ENCODE measurements at regions not wholly inside any gene's neighbourhood (a gene's known extent, or its start where the extent isn't known, plus 50 kb on each side); places are given as distances from the start of the nearest gene placed in this dataset.
A peak's percentile ranks its signal among the peaks of the same experiment; 100 is the strongest.
"Not testable (repeated sequence)": the region's sequence is repeated elsewhere in the genome, so short reads cannot be mapped to it uniquely, and the experiment has no call there.

GRCh38 chr15:77900331-77900963 lies 177.1 kb downstream of the TBC1D2B start:
- not testable (repeated sequence) for H3K27ac ChIP-seq (ENCODE audit: low read depth in 1 of 3, low read length in 2 of 3); FAIRE-seq; H3K9me3 ChIP-seq (ENCODE audit: control insufficient read depth in 2 of 2, insufficient read depth in 1 of 2, low read depth in 1 of 2, low read length in 1 of 2); H3K36me3 ChIP-seq (ENCODE audit: control insufficient read depth in 3 of 3, insufficient read depth in 2 of 3, low read depth in 1 of 3, low read length in 3 of 3); H3K27me3 ChIP-seq (ENCODE audit: control insufficient read depth in 3 of 3, insufficient read depth in 3 of 3, low read length in 3 of 3); H3K4me3 ChIP-seq (ENCODE audit: low read depth in 1 of 3, low read length in 3 of 3); H3K4me1 ChIP-seq (ENCODE audit: control insufficient read depth in 3 of 3, insufficient read depth in 2 of 3, low read depth in 1 of 3, low read length in 2 of 3)
- 56 to 57% (median 56%) methylated on average over 20 to 24 of the region's 24 CpGs for WGBS, 3 donors
- DNase-seq, result peak in 1 of 2 donors; percentile 13

GRCh38 chr15:77899776-77900175 lies 177.7 kb downstream of the TBC1D2B start:
- not testable (repeated sequence) for H3K27me3 ChIP-seq (ENCODE audit: control insufficient read depth in 3 of 3, insufficient read depth in 3 of 3, low read length in 3 of 3); H3K4me3 ChIP-seq (ENCODE audit: low read depth in 1 of 3, low read length in 3 of 3); H3K36me3 ChIP-seq (ENCODE audit: control insufficient read depth in 3 of 3, insufficient read depth in 2 of 3, low read depth in 1 of 3, low read length in 3 of 3); H3K4me1 ChIP-seq (ENCODE audit: control insufficient read depth in 3 of 3, insufficient read depth in 2 of 3, low read depth in 1 of 3, low read length in 2 of 3); H3K9me3 ChIP-seq (ENCODE audit: control insufficient read depth in 2 of 2, insufficient read depth in 1 of 2, low read depth in 1 of 2, low read length in 1 of 2); DNase-seq; H3K27ac ChIP-seq (ENCODE audit: low read depth in 1 of 3, low read length in 2 of 3); FAIRE-seq
- 84 to 89% (median 86%) methylated on average over 5 to 7 of the region's 8 CpGs for WGBS, 3 donors

GRCh38 chr15:77898811-77899730 lies 178.4 kb downstream of the TBC1D2B start:
- FAIRE-seq (no peak), DNase-seq (no peak)
- 86 to 88% (median 87%) methylated on average over 34 of the region's 34 CpGs for WGBS, 3 donors
- H3K9me3 ChIP-seq (ENCODE audit: control insufficient read depth in 2 of 2, insufficient read depth in 1 of 2, low read depth in 1 of 2, low read length in 1 of 2), result no peaks in the 10 kb centered on the region
- no peaks in the 10 kb centered on the region for H3K4me1 ChIP-seq (ENCODE audit: control insufficient read depth in 3 of 3, insufficient read depth in 2 of 3, low read depth in 1 of 3, low read length in 2 of 3)
- H3K36me3 ChIP-seq (ENCODE audit: control insufficient read depth in 3 of 3, insufficient read depth in 2 of 3, low read depth in 1 of 3, low read length in 3 of 3), result no peaks in the 10 kb centered on the region
- no peak overlapping the region for H3K4me3 ChIP-seq (ENCODE audit: low read depth in 1 of 3, low read length in 3 of 3)
- no peak overlapping the region for H3K27ac ChIP-seq (ENCODE audit: low read depth in 1 of 3, low read length in 2 of 3)
- no peaks in the 10 kb centered on the region for H3K27me3 ChIP-seq (ENCODE audit: control insufficient read depth in 3 of 3, insufficient read depth in 3 of 3, low read length in 3 of 3)

- H3K4me3 ChIP-seq (ENCODE audit: low read depth in 1 of 3, low read length in 3 of 3), result no peak overlapping the region
- no peak for DNase-seq
- FAIRE-seq, result no peak
Observed at GRCh38 chr15:77897896-77898406, 179.6 kb downstream of the TBC1D2B start.

GRCh38 chr15:77897113-77897895 lies 180.2 kb downstream of the TBC1D2B start:
- H3K9me3 ChIP-seq (ENCODE audit: control insufficient read depth in 2 of 2, insufficient read depth in 1 of 2, low read depth in 1 of 2, low read length in 1 of 2); H3K27ac ChIP-seq (ENCODE audit: low read depth in 1 of 3, low read length in 2 of 3); H3K27me3 ChIP-seq (ENCODE audit: control insufficient read depth in 3 of 3, insufficient read depth in 3 of 3, low read length in 3 of 3); H3K36me3 ChIP-seq (ENCODE audit: control insufficient read depth in 3 of 3, insufficient read depth in 2 of 3, low read depth in 1 of 3, low read length in 3 of 3); FAIRE-seq; H3K4me3 ChIP-seq (ENCODE audit: low read depth in 1 of 3, low read length in 3 of 3); DNase-seq; H3K4me1 ChIP-seq (ENCODE audit: control insufficient read depth in 3 of 3, insufficient read depth in 2 of 3, low read depth in 1 of 3, low read length in 2 of 3): not testable (repeated sequence)
- 85 to 90% (median 86%) methylated on average over 23 to 37 of the region's 37 CpGs for WGBS, 3 donors

More at GRCh38 chr15:77897896-77898406, 179.6 kb downstream of the TBC1D2B start:
- H3K36me3 ChIP-seq (ENCODE audit: control insufficient read depth in 3 of 3, insufficient read depth in 2 of 3, low read depth in 1 of 3, low read length in 3 of 3), result no peaks in the 10 kb centered on the region
- H3K27ac ChIP-seq (ENCODE audit: low read depth in 1 of 3, low read length in 2 of 3), result no peak overlapping the region
- WGBS, 3 donors, result 86 to 91% (median 89%) methylated on average over 12 of the region's 12 CpGs
- no peaks in the 10 kb centered on the region for H3K4me1 ChIP-seq (ENCODE audit: control insufficient read depth in 3 of 3, insufficient read depth in 2 of 3, low read depth in 1 of 3, low read length in 2 of 3)
- H3K27me3 ChIP-seq (ENCODE audit: control insufficient read depth in 3 of 3, insufficient read depth in 3 of 3, low read length in 3 of 3), result no peaks in the 10 kb centered on the region
- H3K9me3 ChIP-seq (ENCODE audit: control insufficient read depth in 2 of 2, insufficient read depth in 1 of 2, low read depth in 1 of 2, low read length in 1 of 2), result no peaks in the 10 kb centered on the region

- not testable (repeated sequence) for H3K4me3 ChIP-seq (ENCODE audit: low read depth in 1 of 3, low read length in 3 of 3); H3K27me3 ChIP-seq (ENCODE audit: control insufficient read depth in 3 of 3, insufficient read depth in 3 of 3, low read length in 3 of 3); H3K36me3 ChIP-seq (ENCODE audit: control insufficient read depth in 3 of 3, insufficient read depth in 2 of 3, low read depth in 1 of 3, low read length in 3 of 3); H3K4me1 ChIP-seq (ENCODE audit: control insufficient read depth in 3 of 3, insufficient read depth in 2 of 3, low read depth in 1 of 3, low read length in 2 of 3); FAIRE-seq; H3K9me3 ChIP-seq (ENCODE audit: control insufficient read depth in 2 of 2, insufficient read depth in 1 of 2, low read depth in 1 of 2, low read length in 1 of 2); DNase-seq; H3K27ac ChIP-seq (ENCODE audit: low read depth in 1 of 3, low read length in 2 of 3)
- 80 to 86% (median 84%) methylated on average over 25 to 32 of the region's 32 CpGs for WGBS, 3 donors
Observed at GRCh38 chr15:77896147-77897112, 181.1 kb downstream of the TBC1D2B start.

- Histone ChIP-seq H3K4me1 (ENCODE audit: control insufficient read depth in 3 of 3, insufficient read depth in 2 of 3, low read depth in 1 of 3, low read length in 2 of 3) (no peaks in the 10 kb centered on the region), H3K27ac (ENCODE audit: low read depth in 1 of 3, low read length in 2 of 3) (no peak overlapping the region), H3K4me3 (ENCODE audit: low read depth in 1 of 3, low read length in 3 of 3) (no peak overlapping the region), H3K27me3 (ENCODE audit: control insufficient read depth in 3 of 3, insufficient read depth in 3 of 3, low read length in 3 of 3) (no peaks in the 10 kb centered on the region), H3K36me3 (ENCODE audit: control insufficient read depth in 3 of 3, insufficient read depth in 2 of 3, low read depth in 1 of 3, low read length in 3 of 3) (no peaks in the 10 kb centered on the region), H3K9me3 (ENCODE audit: control insufficient read depth in 2 of 2, insufficient read depth in 1 of 2, low read depth in 1 of 2, low read length in 1 of 2) (no peaks in the 10 kb centered on the region)
- 72 to 82% (median 81%) methylated on average over 3 of the region's 3 CpGs for WGBS, 3 donors
- no peak for DNase-seq
- FAIRE-seq, result no peak
Observed at GRCh38 chr15:77895742-77896141, 181.8 kb downstream of the TBC1D2B start.
